ENCODE measurements at regions not wholly inside any gene's neighbourhood (a gene's known extent, or its start where the extent isn't known, plus 50 kb on each side); places are given as distances from the start of the nearest gene placed in this dataset.

DNA sequence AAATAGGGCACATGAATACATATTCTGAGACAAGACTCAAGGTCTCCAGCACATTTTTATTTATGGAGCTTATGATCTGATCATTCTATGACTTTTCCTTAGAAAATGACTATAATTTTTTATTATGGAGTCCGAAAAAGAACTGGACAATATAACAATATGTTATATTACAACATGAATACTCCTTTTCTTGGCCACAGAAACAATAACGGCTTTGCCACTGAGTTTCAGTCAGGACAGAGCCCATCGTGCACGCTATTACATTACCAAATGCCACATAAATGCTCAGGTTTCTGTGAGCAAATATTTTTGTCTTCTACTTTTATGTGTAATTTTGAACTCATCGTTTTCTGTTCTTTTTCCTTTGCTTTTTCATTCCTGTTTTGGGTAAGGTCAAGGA lies 509.2 kb upstream of the ZEB2 start:
- no peak overlapping the region for H2BK20ac ChIP-seq (ENCODE audit: low read depth, low read length, poor library complexity, severe bottlenecking)
- no peak overlapping the region for H3K9ac ChIP-seq (ENCODE audit: extremely low read depth, insufficient read length, low read length)
- Mint-ChIP-seq H3K4me3 (no peak overlapping the region), H3K27ac (no peak overlapping the region), H3K4me1 (no peaks in the 10 kb centered on the region), H3K36me3 (ENCODE audit: insufficient read depth in 1 of 3, low read depth in 3 of 3) (no peaks in the 10 kb centered on the region), H3K9me3 (no peaks in the 10 kb centered on the region), H3K27me3 (ENCODE audit: low read depth) (no peaks in the 10 kb centered on the region)
- H4K5ac ChIP-seq (ENCODE audit: insufficient read length, low read depth, low read length) = no peak overlapping the region
- no peak overlapping the region for H4K91ac ChIP-seq (ENCODE audit: insufficient read length, low read depth, low read length)
- H4K8ac ChIP-seq (replicated peaks; ENCODE audit: insufficient read length, low read depth, low read length) = no peak overlapping the region
- H2BK5ac ChIP-seq (ENCODE audit: insufficient read length, low read length) = no peak overlapping the region
- H2AK5ac ChIP-seq (ENCODE audit: insufficient read length, low read length) = no peak overlapping the region
- no peak overlapping the region for H2BK120ac ChIP-seq (ENCODE audit: low read depth, low read length, poor library complexity, severe bottlenecking)
- H3K23me2 ChIP-seq (ENCODE audit: insufficient read length, low read depth, low read length, poor library complexity, severe bottlenecking) = no peaks in the 10 kb centered on the region
- no peak overlapping the region for H3K23ac ChIP-seq (ENCODE audit: insufficient read length, low read depth, low read length)
- no peak overlapping the region for H3K4me2 ChIP-seq (ENCODE audit: insufficient read depth, insufficient read length, low read length)
- no peaks in the 10 kb centered on the region for H3K79me1 ChIP-seq (ENCODE audit: insufficient read depth, low read depth, low read length, poor library complexity, severe bottlenecking)
- H2BK12ac ChIP-seq (ENCODE audit: insufficient read length, low read depth, low read length) = no peak overlapping the region
- H3K9me3 ChIP-seq (ENCODE audit: control insufficient read depth, low read depth, low read length) = no peaks in the 10 kb centered on the region
- no peaks in the 10 kb centered on the region for H3K27me3 ChIP-seq (ENCODE audit: insufficient read depth, low read length)
- no peak overlapping the region for H2AFZ ChIP-seq (ENCODE audit: low read length)
- no peak for DNase-seq
- H3K4me1 ChIP-seq (ENCODE audit: insufficient read depth, low read length) = 0 out of 2 replicates have a peak, but pooled peaks cover 2% of the 10 kb centered on the region
- H3K79me2 ChIP-seq (ENCODE audit: insufficient read depth, low read length) = no peaks in the 10 kb centered on the region
- H3T11ph ChIP-seq (ENCODE audit: low read length) = no peak overlapping the region
- no peak overlapping the region for H2BK15ac ChIP-seq (ENCODE audit: low read depth, low read length)
- no peak overlapping the region for H3K18ac ChIP-seq (ENCODE audit: insufficient read length, low read depth, low read length)
- no peak overlapping the region for H3K14ac ChIP-seq (ENCODE audit: insufficient read depth, low read length)
- TF ChIP-seq, protein P1, sequence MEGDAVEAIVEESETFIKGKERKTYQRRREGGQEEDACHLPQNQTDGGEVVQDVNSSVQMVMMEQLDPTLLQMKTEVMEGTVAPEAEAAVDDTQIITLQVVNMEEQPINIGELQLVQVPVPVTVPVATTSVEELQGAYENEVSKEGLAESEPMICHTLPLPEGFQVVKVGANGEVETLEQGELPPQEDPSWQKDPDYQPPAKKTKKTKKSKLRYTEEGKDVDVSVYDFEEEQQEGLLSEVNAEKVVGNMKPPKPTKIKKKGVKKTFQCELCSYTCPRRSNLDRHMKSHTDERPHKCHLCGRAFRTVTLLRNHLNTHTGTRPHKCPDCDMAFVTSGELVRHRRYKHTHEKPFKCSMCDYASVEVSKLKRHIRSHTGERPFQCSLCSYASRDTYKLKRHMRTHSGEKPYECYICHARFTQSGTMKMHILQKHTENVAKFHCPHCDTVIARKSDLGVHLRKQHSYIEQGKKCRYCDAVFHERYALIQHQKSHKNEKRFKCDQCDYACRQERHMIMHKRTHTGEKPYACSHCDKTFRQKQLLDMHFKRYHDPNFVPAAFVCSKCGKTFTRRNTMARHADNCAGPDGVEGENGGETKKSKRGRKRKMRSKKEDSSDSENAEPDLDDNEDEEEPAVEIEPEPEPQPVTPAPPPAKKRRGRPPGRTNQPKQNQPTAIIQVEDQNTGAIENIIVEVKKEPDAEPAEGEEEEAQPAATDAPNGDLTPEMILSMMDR (conservative IDR thresholded peaks at IDR 0.05) = no peak
- no peak overlapping the region for H3K4ac ChIP-seq (ENCODE audit: low read depth, low read length)
- no peaks in the 10 kb centered on the region for H4K20me1 ChIP-seq (ENCODE audit: control insufficient read depth, insufficient read depth, insufficient read length)
- WGBS (ENCODE audit: extremely low coverage, insufficient read length, low lambda C conversion rate) = no CpG with 5 or more reads among the region's 5 CpGs
- H3K56ac ChIP-seq (ENCODE audit: insufficient read length, low read depth, low read length) = no peak overlapping the region
- H3K27ac ChIP-seq (ENCODE audit: insufficient read length, low read depth, low read length) = no peak overlapping the region
